Adipocyte (in vitro differentiated cells): ENCODE measurements at regions not wholly inside any gene's neighbourhood (a gene's known extent, or its start where the extent isn't known, plus 50 kb on each side); places are given as distances from the start of the nearest gene placed in this dataset.

Experiments
- DNase-seq: peaks from one replicate; pipeline ENCODE4 v3.0.0-alpha.2; 2015; ENCODE audit warnings: low read depth
- H3K27me3 ChIP-seq: replicated peaks from 2 replicates; pipeline ENCODE4 v1.7.0; 2013; ENCODE audit warnings: mild to moderate bottlenecking, low read length, moderate library complexity; ENCODE audit not compliant: control insufficient read depth, insufficient read depth
- H3K36me3 ChIP-seq: 2 replicates; pipeline ENCODE4 v1.7.0; 2013; ENCODE audit warnings: low read length, mild to moderate bottlenecking, moderate library complexity; ENCODE audit not compliant: control insufficient read depth, insufficient read depth, severe bottlenecking
- H3K4me1 ChIP-seq: 2 replicates; pipeline ENCODE4 v1.7.0; 2013; ENCODE audit warnings: mild to moderate bottlenecking, low read length, moderate library complexity; ENCODE audit not compliant: control insufficient read depth, insufficient read depth
- H3K4me3 ChIP-seq: 2 replicates; pipeline ENCODE4 v1.7.0; 2013; ENCODE audit warnings: mild to moderate bottlenecking, low read length, moderate library complexity
- H3K9ac ChIP-seq: 2 replicates; pipeline ENCODE4 v1.7.0; 2013; ENCODE audit warnings: mild to moderate bottlenecking, low read length, moderate library complexity
- H3K9me3 ChIP-seq: 2 replicates; pipeline ENCODE4 v1.7.0; 2013; ENCODE audit warnings: mild to moderate bottlenecking, low read length, moderate library complexity; ENCODE audit not compliant: control insufficient read depth

GRCh38 chr10:128222332-128222849, 96.2 kb upstream of the MKI67 start:
- no peak overlapping the region for H3K4me3 ChIP-seq
- no peaks in the 10 kb centered on the region for H3K9me3 ChIP-seq
- H3K9ac ChIP-seq, result no peak overlapping the region
- peaks cover 6% of the 10 kb centered on the region for H3K27me3 ChIP-seq
- no peaks in the 10 kb centered on the region for H3K36me3 ChIP-seq
- no peak for DNase-seq
- no peaks in the 10 kb centered on the region for H3K4me1 ChIP-seq

GRCh38 chr10:128230401-128230800, 104.2 kb upstream of the MKI67 start:
- Histone ChIP-seq H3K9ac (no peak overlapping the region), H3K9me3 (peaks cover 18% of the 10 kb centered on the region), H3K4me3 (no peak overlapping the region), H3K36me3 (no peaks in the 10 kb centered on the region), H3K4me1 (no peaks in the 10 kb centered on the region), H3K27me3 (peaks cover 8% of the 10 kb centered on the region)
- DNase-seq, result no peak

- peaks cover 8% of the 10 kb centered on the region for H3K27me3 ChIP-seq
- peaks cover 18% of the 10 kb centered on the region for H3K9me3 ChIP-seq
- no peak for DNase-seq
- H3K4me3 ChIP-seq, result no peak overlapping the region
- no peak overlapping the region for H3K9ac ChIP-seq
- H3K36me3 ChIP-seq, result no peaks in the 10 kb centered on the region
- no peaks in the 10 kb centered on the region for H3K4me1 ChIP-seq
Measured at GRCh38 chr10:128233422-128233821, 107.2 kb upstream of the MKI67 start.

- Histone ChIP-seq H3K27me3 (peaks cover 12% of the 10 kb centered on the region), H3K4me3 (no peak overlapping the region), H3K9ac (no peak overlapping the region), H3K4me1 (no peaks in the 10 kb centered on the region), H3K9me3 (peaks cover 16% of the 10 kb centered on the region), H3K36me3 (no peaks in the 10 kb centered on the region)
- DNase-seq, result no peak
Measured at GRCh38 chr10:128237710-128238109, 111.5 kb upstream of the MKI67 start.

GRCh38 chr10:128241023-128241422, 114.8 kb upstream of the MKI67 start:
- Histone ChIP-seq H3K9ac (no peak overlapping the region), H3K27me3 (peaks cover 4% of the 10 kb centered on the region), H3K36me3 (no peaks in the 10 kb centered on the region), H3K4me1 (no peaks in the 10 kb centered on the region), H3K9me3 (no peaks in the 10 kb centered on the region), H3K4me3 (no peak overlapping the region)
- DNase-seq, result no peak

- Histone ChIP-seq H3K4me1 (no peaks in the 10 kb centered on the region), H3K9me3 (no peaks in the 10 kb centered on the region), H3K9ac (no peak overlapping the region), H3K27me3 (peaks cover 4% of the 10 kb centered on the region), H3K36me3 (no peaks in the 10 kb centered on the region), H3K4me3 (no peak overlapping the region)
- no peak for DNase-seq
Measured at GRCh38 chr10:128242641-128243040, 116.4 kb upstream of the MKI67 start.

- Histone ChIP-seq H3K9me3 (no peaks in the 10 kb centered on the region), H3K4me3 (no peak overlapping the region), H3K36me3 (no peaks in the 10 kb centered on the region), H3K4me1 (no peaks in the 10 kb centered on the region), H3K27me3 (peaks cover 4% of the 10 kb centered on the region), H3K9ac (no peak overlapping the region)
- no peak for DNase-seq
Measured at GRCh38 chr10:128245026-128245425, 118.8 kb upstream of the MKI67 start.

GRCh38 chr10:128247576-128247975, 121.4 kb upstream of the MKI67 start:
- Histone ChIP-seq H3K4me3 (no peak overlapping the region), H3K36me3 (no peaks in the 10 kb centered on the region), H3K27me3 (peaks cover 11% of the 10 kb centered on the region), H3K9me3 (no peaks in the 10 kb centered on the region), H3K4me1 (no peaks in the 10 kb centered on the region), H3K9ac (no peak overlapping the region)
- DNase-seq, result no peak

- H3K9ac ChIP-seq, result no peak overlapping the region
- H3K27me3 ChIP-seq, result peaks cover 13% of the 10 kb centered on the region
- no peak for DNase-seq
- no peaks in the 10 kb centered on the region for H3K9me3 ChIP-seq
- H3K4me3 ChIP-seq, result no peak overlapping the region
- H3K36me3 ChIP-seq, result no peaks in the 10 kb centered on the region
- no peaks in the 10 kb centered on the region for H3K4me1 ChIP-seq
Measured at GRCh38 chr10:128254476-128254875, 128.3 kb upstream of the MKI67 start.

- no peak overlapping the region for H3K9ac ChIP-seq
- DNase-seq, result no peak
- H3K9me3 ChIP-seq, result peaks cover 6% of the 10 kb centered on the region
- H3K36me3 ChIP-seq, result no peaks in the 10 kb centered on the region
- no peak overlapping the region for H3K4me3 ChIP-seq
- peaks cover 18% of the 10 kb centered on the region for H3K27me3 ChIP-seq
- no peaks in the 10 kb centered on the region for H3K4me1 ChIP-seq
Measured at GRCh38 chr10:128257428-128257827, 131.2 kb upstream of the MKI67 start.

GRCh38 chr10:128258421-128258976, 132.3 kb upstream of the MKI67 start:
- no peaks in the 10 kb centered on the region for H3K4me1 ChIP-seq
- no peaks in the 10 kb centered on the region for H3K36me3 ChIP-seq
- H3K4me3 ChIP-seq, result no peak overlapping the region
- DNase-seq, result no peak
- peaks cover 26% of the 10 kb centered on the region for H3K27me3 ChIP-seq
- H3K9me3 ChIP-seq, result peaks cover 6% of the 10 kb centered on the region
- H3K9ac ChIP-seq, result no peak overlapping the region
